H1 (cell line): ENCODE measurements at regions not wholly inside any gene's neighbourhood (a gene's known extent, or its start where the extent isn't known, plus 50 kb on each side); places are given as distances from the start of the nearest gene placed in this dataset.

Experiments used
- TF ChIP-seq, protein P1 (sequence below): IDR thresholded peaks from 2 replicates; pipeline ENCODE4 v1.6.1; 2011; ENCODE audit warnings: low read length, improper control_type of control experiment

- TF ChIP-seq, protein P1, sequence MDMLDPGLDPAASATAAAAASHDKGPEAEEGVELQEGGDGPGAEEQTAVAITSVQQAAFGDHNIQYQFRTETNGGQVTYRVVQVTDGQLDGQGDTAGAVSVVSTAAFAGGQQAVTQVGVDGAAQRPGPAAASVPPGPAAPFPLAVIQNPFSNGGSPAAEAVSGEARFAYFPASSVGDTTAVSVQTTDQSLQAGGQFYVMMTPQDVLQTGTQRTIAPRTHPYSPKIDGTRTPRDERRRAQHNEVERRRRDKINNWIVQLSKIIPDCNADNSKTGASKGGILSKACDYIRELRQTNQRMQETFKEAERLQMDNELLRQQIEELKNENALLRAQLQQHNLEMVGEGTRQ, result no peak
Measured at GRCh38 chrX:39170464-39170863, 369.2 kb downstream of the MID1IP1 start (continued).
